ENCODE measurements at regions not wholly inside any gene's neighbourhood (a gene's known extent, or its start where the extent isn't known, plus 50 kb on each side); places are given as distances from the start of the nearest gene placed in this dataset.
"Not testable (repeated sequence)": the region's sequence is repeated elsewhere in the genome, so short reads cannot be mapped to it uniquely, and the experiment has no call there.

- no CpG with 5 or more reads among the region's 13 CpGs for WGBS (ENCODE audit: insufficient coverage, insufficient read length)
- Histone ChIP-seq H3K27me3 (ENCODE audit: control insufficient read depth, insufficient read depth, low read length) (no peaks in the 10 kb centered on the region), H3K36me3 (ENCODE audit: control insufficient read depth, insufficient read depth, low read length) (no peaks in the 10 kb centered on the region), H3K27ac (ENCODE audit: low read length) (no peak overlapping the region), H3K9me3 (ENCODE audit: control insufficient read depth, insufficient read depth, low read length) (no peaks in the 10 kb centered on the region), H3K4me1 (ENCODE audit: control insufficient read depth, insufficient read depth, low read length) (no peaks in the 10 kb centered on the region; the same call in 1 of the 2 replicates), H3K4me3 (ENCODE audit: low read length) (no peak overlapping the region)
- DNase-seq (ENCODE audit: low read depth, low spot score): no peak
These were observed 72.5 kb upstream of the SHANK2 start for GRCh38 chr11:71324788-71325417.

- no peak overlapping the region for H3K4me3 ChIP-seq (ENCODE audit: low read length)
- H3K27ac ChIP-seq (ENCODE audit: low read length): no peak overlapping the region
- WGBS (ENCODE audit: insufficient coverage, insufficient read length): no CpG with 5 or more reads among the region's 11 CpGs
- no peaks in the 10 kb centered on the region for H3K27me3 ChIP-seq (ENCODE audit: control insufficient read depth, insufficient read depth, low read length)
- no peak for DNase-seq (ENCODE audit: low read depth, low spot score)
- H3K9me3 ChIP-seq (ENCODE audit: control insufficient read depth, insufficient read depth, low read length): no peaks in the 10 kb centered on the region
- H3K36me3 ChIP-seq (ENCODE audit: control insufficient read depth, insufficient read depth, low read length): no peaks in the 10 kb centered on the region
- no peaks in the 10 kb centered on the region; the same call in 1 of the 2 replicates for H3K4me1 ChIP-seq (ENCODE audit: control insufficient read depth, insufficient read depth, low read length)
These were observed 71.6 kb upstream of the SHANK2 start for GRCh38 chr11:71323876-71324526.

GRCh38 chr11:71322861-71323582 is 70.6 kb upstream of the SHANK2 start:
- DNase-seq (ENCODE audit: low read depth, low spot score): no peak
- Histone ChIP-seq H3K36me3 (ENCODE audit: control insufficient read depth, insufficient read depth, low read length) (no peaks in the 10 kb centered on the region), H3K27me3 (ENCODE audit: control insufficient read depth, insufficient read depth, low read length) (no peaks in the 10 kb centered on the region), H3K4me3 (ENCODE audit: low read length) (no peak overlapping the region), H3K9me3 (ENCODE audit: control insufficient read depth, insufficient read depth, low read length) (no peaks in the 10 kb centered on the region), H3K4me1 (ENCODE audit: control insufficient read depth, insufficient read depth, low read length) (no peaks in the 10 kb centered on the region; the same call in 1 of the 2 replicates), H3K27ac (ENCODE audit: low read length) (no peak overlapping the region)
- no CpG with 5 or more reads among the region's 13 CpGs for WGBS (ENCODE audit: insufficient coverage, insufficient read length)

GRCh38 chr11:71322192-71322735 is 69.9 kb upstream of the SHANK2 start:
- no peak for DNase-seq (ENCODE audit: low read depth, low spot score)
- H3K9me3 ChIP-seq (ENCODE audit: control insufficient read depth, insufficient read depth, low read length): no peaks in the 10 kb centered on the region
- H3K4me1 ChIP-seq (ENCODE audit: control insufficient read depth, insufficient read depth, low read length): no peaks in the 10 kb centered on the region; the same call in 1 of the 2 replicates
- H3K4me3 ChIP-seq (ENCODE audit: low read length): no peak overlapping the region
- no peaks in the 10 kb centered on the region for H3K27me3 ChIP-seq (ENCODE audit: control insufficient read depth, insufficient read depth, low read length)
- H3K27ac ChIP-seq (ENCODE audit: low read length): no peak overlapping the region
- no peaks in the 10 kb centered on the region for H3K36me3 ChIP-seq (ENCODE audit: control insufficient read depth, insufficient read depth, low read length)
- no CpG with 5 or more reads among the region's 12 CpGs for WGBS (ENCODE audit: insufficient coverage, insufficient read length)

GRCh38 chr11:71321433-71322191 is 69.2 kb upstream of the SHANK2 start:
- Histone ChIP-seq H3K9me3 (ENCODE audit: control insufficient read depth, insufficient read depth, low read length) (no peaks in the 10 kb centered on the region), H3K27ac (ENCODE audit: low read length) (no peak overlapping the region), H3K4me1 (ENCODE audit: control insufficient read depth, insufficient read depth, low read length) (no peaks in the 10 kb centered on the region; the same call in 1 of the 2 replicates), H3K27me3 (ENCODE audit: control insufficient read depth, insufficient read depth, low read length) (no peaks in the 10 kb centered on the region), H3K4me3 (ENCODE audit: low read length) (no peak overlapping the region), H3K36me3 (ENCODE audit: control insufficient read depth, insufficient read depth, low read length) (no peaks in the 10 kb centered on the region)
- DNase-seq (ENCODE audit: low read depth, low spot score): no peak
- WGBS (ENCODE audit: insufficient coverage, insufficient read length): no CpG with 5 or more reads among the region's 11 CpGs

GRCh38 chr11:71316701-71317100 is 64.3 kb upstream of the SHANK2 start:
- no peaks in the 10 kb centered on the region for H3K36me3 ChIP-seq (ENCODE audit: control insufficient read depth, insufficient read depth, low read length)
- DNase-seq (ENCODE audit: low read depth, low spot score): no peak
- H3K27me3 ChIP-seq (ENCODE audit: control insufficient read depth, insufficient read depth, low read length): no peaks in the 10 kb centered on the region
- no CpG with 5 or more reads among the region's 1 CpG for whole genome bisulfite sequencing (ENCODE audit: insufficient coverage, insufficient read length)
- H3K27ac ChIP-seq (ENCODE audit: low read length): no peak overlapping the region
- H3K9me3 ChIP-seq (ENCODE audit: control insufficient read depth, insufficient read depth, low read length): no peaks in the 10 kb centered on the region
- H3K4me3 ChIP-seq (ENCODE audit: low read length): no peak overlapping the region
- no peaks in the 10 kb centered on the region for H3K4me1 ChIP-seq (ENCODE audit: control insufficient read depth, insufficient read depth, low read length)

- H3K4me1 ChIP-seq (ENCODE audit: control insufficient read depth, insufficient read depth, low read length); H3K36me3 ChIP-seq (ENCODE audit: control insufficient read depth, insufficient read depth, low read length); H3K4me3 ChIP-seq (ENCODE audit: low read length); H3K27me3 ChIP-seq (ENCODE audit: control insufficient read depth, insufficient read depth, low read length); DNase-seq (ENCODE audit: low read depth, low spot score); H3K27ac ChIP-seq (ENCODE audit: low read length); H3K9me3 ChIP-seq (ENCODE audit: control insufficient read depth, insufficient read depth, low read length): not testable (repeated sequence)
- no CpG with 5 or more reads among the region's 9 CpGs for WGBS (ENCODE audit: insufficient coverage, insufficient read length)
These were observed 60.2 kb upstream of the SHANK2 start for GRCh38 chr11:71312616-71313015.

- H3K9me3 ChIP-seq (ENCODE audit: control insufficient read depth, insufficient read depth, low read length): no peaks in the 10 kb centered on the region
- no peaks in the 10 kb centered on the region for H3K27me3 ChIP-seq (ENCODE audit: control insufficient read depth, insufficient read depth, low read length)
- no peaks in the 10 kb centered on the region for H3K36me3 ChIP-seq (ENCODE audit: control insufficient read depth, insufficient read depth, low read length)
- H3K4me3 ChIP-seq (ENCODE audit: low read length): no peak overlapping the region
- no peak overlapping the region for H3K27ac ChIP-seq (ENCODE audit: low read length)
- DNase-seq (ENCODE audit: low read depth, low spot score): no peak
- no peaks in the 10 kb centered on the region for H3K4me1 ChIP-seq (ENCODE audit: control insufficient read depth, insufficient read depth, low read length)
- no CpG with 5 or more reads among the region's 15 CpGs for WGBS (ENCODE audit: insufficient coverage, insufficient read length)
These were observed 59.6 kb upstream of the SHANK2 start for GRCh38 chr11:71311928-71312510.

GRCh38 chr11:71311176-71311925 is 59.0 kb upstream of the SHANK2 start:
- H3K4me1 ChIP-seq (ENCODE audit: control insufficient read depth, insufficient read depth, low read length): no peaks in the 10 kb centered on the region
- no CpG with 5 or more reads among the region's 13 CpGs for WGBS (ENCODE audit: insufficient coverage, insufficient read length)
- H3K9me3 ChIP-seq (ENCODE audit: control insufficient read depth, insufficient read depth, low read length): no peaks in the 10 kb centered on the region
- DNase-seq (ENCODE audit: low read depth, low spot score): no peak
- no peaks in the 10 kb centered on the region for H3K27me3 ChIP-seq (ENCODE audit: control insufficient read depth, insufficient read depth, low read length)
- no peaks in the 10 kb centered on the region for H3K36me3 ChIP-seq (ENCODE audit: control insufficient read depth, insufficient read depth, low read length)
- no peak overlapping the region for H3K27ac ChIP-seq (ENCODE audit: low read length)
- no peak overlapping the region for H3K4me3 ChIP-seq (ENCODE audit: low read length)
